HepG2 (cell line): ENCODE measurements at regions not wholly inside any gene's neighbourhood (a gene's known extent, or its start where the extent isn't known, plus 50 kb on each side); places are given as distances from the start of the nearest gene placed in this dataset.

Source experiments
- BRD4 ChIP-seq: sonication (generic); formaldehyde crosslinking; IDR thresholded peaks from 2 replicates; pipeline ENCODE4 v1.4.0; 2020; ENCODE audit warnings: missing genetic modification reagents
- EHMT2 ChIP-seq: fragments of 200-600 bp; sonication (generic); IDR thresholded peaks from 2 replicates; pipeline ENCODE4 v1.7.0; 2017; ENCODE audit warnings: antibody characterized with exemption, low read depth, low read length, borderline replicate concordance
- FOSL2 ChIP-seq: sonication (generic); formaldehyde crosslinking; IDR thresholded peaks from 2 replicates; pipeline ENCODE4 v1.4.0; 2020; ENCODE audit warnings: missing genetic modification reagents
- GABPB1 ChIP-seq: IDR thresholded peaks from 2 replicates; pipeline ENCODE4 v1.6.1; 2016; ENCODE audit warnings: mild to moderate bottlenecking, missing genetic modification reagents, moderate library complexity, missing compliant biosample characterization
- GTF3A ChIP-seq: sonication (generic); formaldehyde crosslinking; conservative IDR thresholded peaks from 2 replicates; pipeline ENCODE4 v1.4.0; 2020; ENCODE audit warnings: mild to moderate bottlenecking, missing genetic modification reagents
- MIER3 ChIP-seq: IDR thresholded peaks from 2 replicates; pipeline ENCODE4 v1.6.1; 2016; ENCODE audit warnings: missing compliant biosample characterization, borderline replicate concordance
- NFIC ChIP-seq: IDR thresholded peaks from 2 replicates; pipeline ENCODE4 v1.6.1; 2012; ENCODE audit warnings: mild to moderate bottlenecking, low read length, inconsistent platforms
- PRDM10 ChIP-seq: sonication (generic); formaldehyde crosslinking; IDR thresholded peaks from 2 replicates; pipeline ENCODE4 v1.4.0; 2020; ENCODE audit warnings: low read depth, missing genetic modification reagents
- SOX13 ChIP-seq, 3 experiments: fragments of 450-650 bp in 1 of 3; sonication (generic) in 1 of 3; formaldehyde crosslinking in 1 of 3; IDR thresholded peaks in 2 of 3; conservative IDR thresholded peaks in 1 of 3; 2 replicates each; pipeline versions ENCODE4 v1.5.0 to v1.6.1; 2016 to 2020; ENCODE audit warnings: antibody characterized with exemption in 1 of 3, mild to moderate bottlenecking in 1 of 3, missing compliant biosample characterization in 1 of 3, missing genetic modification reagents in 1 of 3, moderate library complexity in 1 of 3
- SOX5 ChIP-seq: IDR thresholded peaks from 2 replicates; pipeline ENCODE4 v1.6.1; 2016; ENCODE audit warnings: borderline replicate concordance
- TFE3 ChIP-seq: IDR thresholded peaks from 2 replicates; pipeline ENCODE4 v1.6.1; 2016
- ZBTB7B ChIP-seq: sonication (generic); formaldehyde crosslinking; IDR thresholded peaks from 2 replicates; pipeline ENCODE4 v1.4.0; 2020; ENCODE audit warnings: missing genetic modification reagents
- ZKSCAN8 ChIP-seq: IDR thresholded peaks from 2 replicates; pipeline ENCODE4 v1.6.1; 2016; ENCODE audit warnings: borderline replicate concordance, missing genetic modification reagents, missing compliant biosample characterization
- ZNF230 ChIP-seq: sonication (generic); formaldehyde crosslinking; IDR thresholded peaks from 2 replicates; pipeline ENCODE4 v1.4.0; 2020; ENCODE audit warnings: mild to moderate bottlenecking, missing genetic modification reagents
- ZNF615 ChIP-seq: sonication (generic); formaldehyde crosslinking; IDR thresholded peaks from 2 replicates; pipeline ENCODE4 v1.5.0; 2020; ENCODE audit warnings: mild to moderate bottlenecking, missing genetic modification reagents, borderline replicate concordance
- ZNF773 ChIP-seq: sonication (generic); formaldehyde crosslinking; IDR thresholded peaks from 2 replicates; pipeline ENCODE4 v1.4.0; 2020; ENCODE audit warnings: missing genetic modification reagents, borderline replicate concordance
- ZNF788 ChIP-seq: sonication (generic); formaldehyde crosslinking; IDR thresholded peaks from 2 replicates; pipeline ENCODE4 v1.5.0; 2020; ENCODE audit warnings: mild to moderate bottlenecking, missing genetic modification reagents, borderline replicate concordance
- TF ChIP-seq, protein P1 (sequence below): sonication (generic); formaldehyde crosslinking; IDR thresholded peaks from 2 replicates; pipeline ENCODE4 v1.4.0; 2020; ENCODE audit warnings: missing genetic modification reagents
- TF ChIP-seq, protein P2 (sequence below): sonication (generic); formaldehyde crosslinking; IDR thresholded peaks from 2 replicates; pipeline ENCODE4 v1.9.0; 2021; ENCODE audit warnings: missing genetic modification reagents, borderline replicate concordance

GRCh38 chr7:138352570-138353461 is 107.2 kb upstream of the TRIM24 start (continued):
- TF ChIP-seq EHMT2 (peak; percentile 59; the same call in 1 of the 2 replicates), BRD4 (CRISPR knock-in tag) (peak; percentile 91), NFIC (peak; percentile 90), GTF3A (CRISPR knock-in tag) (no peak), FOSL2 (peak; percentile 100), ZKSCAN8 (CRISPR knock-in tag) (peak; percentile 91), ZNF230 (CRISPR knock-in tag) (no peak), ZNF615 (CRISPR knock-in tag) (0 out of 2 replicates have a peak, but pooled peaks have one; percentile 21), PRDM10 (CRISPR knock-in tag) (peak; percentile 78; the same call in 1 of the 2 replicates), ZNF773 (0 out of 2 replicates have a peak, but pooled peaks have one; percentile 53), ZNF788 (CRISPR knock-in tag) (peak; percentile 82; the same call in 1 of the 2 replicates), SOX13 (IDR thresholded peaks at IDR 0.05) (peak; percentile 94), SOX13 (CRISPR knock-in tag; conservative IDR thresholded peaks at IDR 0.05 in 1 of 2, IDR thresholded peaks at IDR 0.05 in 1 of 2) (peak in 1 of 2 experiments; percentile 96; a peak in 2 of 4 replicates), GABPB1 (CRISPR knock-in tag) (peak; percentile 70), MIER3 (CRISPR knock-in tag) (peak; percentile 90; the same call in 1 of the 2 replicates), TFE3 (CRISPR knock-in tag) (peak; percentile 99), SOX5 (CRISPR knock-in tag) (peak; percentile 97), ZBTB7B (CRISPR knock-in tag) (peak; percentile 96)
- TF ChIP-seq, protein P1, sequence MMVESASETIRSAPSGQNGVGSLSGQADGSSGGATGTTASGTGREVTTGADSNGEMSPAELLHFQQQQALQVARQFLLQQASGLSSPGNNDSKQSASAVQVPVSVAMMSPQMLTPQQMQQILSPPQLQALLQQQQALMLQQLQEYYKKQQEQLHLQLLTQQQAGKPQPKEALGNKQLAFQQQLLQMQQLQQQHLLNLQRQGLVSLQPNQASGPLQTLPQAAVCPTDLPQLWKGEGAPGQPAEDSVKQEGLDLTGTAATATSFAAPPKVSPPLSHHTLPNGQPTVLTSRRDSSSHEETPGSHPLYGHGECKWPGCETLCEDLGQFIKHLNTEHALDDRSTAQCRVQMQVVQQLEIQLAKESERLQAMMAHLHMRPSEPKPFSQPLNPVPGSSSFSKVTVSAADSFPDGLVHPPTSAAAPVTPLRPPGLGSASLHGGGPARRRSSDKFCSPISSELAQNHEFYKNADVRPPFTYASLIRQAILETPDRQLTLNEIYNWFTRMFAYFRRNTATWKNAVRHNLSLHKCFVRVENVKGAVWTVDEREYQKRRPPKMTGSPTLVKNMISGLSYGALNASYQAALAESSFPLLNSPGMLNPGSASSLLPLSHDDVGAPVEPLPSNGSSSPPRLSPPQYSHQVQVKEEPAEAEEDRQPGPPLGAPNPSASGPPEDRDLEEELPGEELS = peak; percentile 94
- TF ChIP-seq, protein P2, sequence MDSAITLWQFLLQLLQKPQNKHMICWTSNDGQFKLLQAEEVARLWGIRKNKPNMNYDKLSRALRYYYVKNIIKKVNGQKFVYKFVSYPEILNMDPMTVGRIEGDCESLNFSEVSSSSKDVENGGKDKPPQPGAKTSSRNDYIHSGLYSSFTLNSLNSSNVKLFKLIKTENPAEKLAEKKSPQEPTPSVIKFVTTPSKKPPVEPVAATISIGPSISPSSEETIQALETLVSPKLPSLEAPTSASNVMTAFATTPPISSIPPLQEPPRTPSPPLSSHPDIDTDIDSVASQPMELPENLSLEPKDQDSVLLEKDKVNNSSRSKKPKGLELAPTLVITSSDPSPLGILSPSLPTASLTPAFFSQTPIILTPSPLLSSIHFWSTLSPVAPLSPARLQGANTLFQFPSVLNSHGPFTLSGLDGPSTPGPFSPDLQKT (CRISPR knock-in tag) = no peak
